NCI-H128 (cell line): ENCODE measurements at regions not wholly inside any gene's neighbourhood (a gene's known extent, or its start where the extent isn't known, plus 50 kb on each side); places are given as distances from the start of the nearest gene placed in this dataset.

Source experiments
- DNase-seq: peaks from one replicate; lab custom pipeline; 2025; ENCODE audit not compliant: unreplicated experiment; lab: John Stamatoyannopoulos, UW

DNA sequence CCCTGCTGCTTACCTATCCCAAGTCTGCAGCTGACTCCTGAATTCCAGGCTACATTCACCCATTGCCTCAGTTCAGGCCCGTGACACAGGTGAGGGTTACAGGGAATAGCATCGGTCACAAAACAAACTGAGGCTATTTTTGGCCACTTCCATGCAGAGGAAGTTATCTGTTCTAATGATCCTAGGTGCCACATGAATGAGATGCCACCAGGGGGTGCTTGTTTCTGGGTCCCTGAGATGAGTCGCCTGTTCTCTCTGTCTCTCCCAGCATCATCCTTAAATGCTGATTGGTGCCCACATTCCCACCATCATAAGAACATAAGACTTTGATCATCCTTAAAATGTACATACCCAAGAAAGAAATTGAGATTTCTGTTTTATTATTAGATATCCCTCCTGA is 119.0 kb upstream of the CELF4 start:
- DNase-seq = no peak

DNA sequence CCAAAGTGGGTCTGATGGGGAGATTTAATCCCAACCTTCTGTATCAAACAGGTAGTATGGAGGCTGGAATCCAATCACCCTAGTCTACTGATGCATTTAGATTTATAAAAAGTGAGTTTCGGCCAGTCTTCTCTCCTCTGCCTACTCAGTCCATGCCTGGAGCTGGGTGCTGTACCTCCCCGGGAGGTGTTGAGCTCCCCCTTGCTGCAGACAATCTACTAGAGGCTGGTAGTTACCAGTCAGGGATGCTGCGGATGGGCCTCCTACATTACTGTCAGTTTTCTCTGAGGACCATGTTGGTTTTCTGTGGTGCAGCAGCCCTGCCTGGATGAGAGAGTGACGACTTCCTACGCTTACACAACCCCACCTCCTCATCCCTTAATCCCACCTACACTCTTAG is 118.6 kb upstream of the CELF4 start:
- no peak for DNase-seq

DNA sequence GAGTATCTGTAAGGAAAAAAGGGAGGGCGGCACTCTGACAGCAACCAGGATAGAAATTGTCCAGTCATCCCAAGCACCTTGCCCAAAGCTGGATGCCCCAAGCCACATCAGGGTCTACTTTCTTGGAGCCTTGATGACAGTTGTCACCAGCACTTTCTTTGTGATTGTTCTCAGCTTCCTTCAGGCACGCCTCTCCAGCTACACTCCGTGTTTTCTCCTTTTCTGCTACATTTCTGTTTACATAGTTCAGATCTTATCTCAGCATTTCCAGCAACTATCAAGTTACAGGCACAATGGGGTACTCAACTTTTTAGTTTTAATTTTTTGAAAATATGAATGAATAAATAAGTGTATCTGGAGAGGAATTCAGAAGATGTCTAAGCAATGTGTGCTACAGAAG is 115.3 kb upstream of the CELF4 start:
- DNase-seq = no peak

DNA sequence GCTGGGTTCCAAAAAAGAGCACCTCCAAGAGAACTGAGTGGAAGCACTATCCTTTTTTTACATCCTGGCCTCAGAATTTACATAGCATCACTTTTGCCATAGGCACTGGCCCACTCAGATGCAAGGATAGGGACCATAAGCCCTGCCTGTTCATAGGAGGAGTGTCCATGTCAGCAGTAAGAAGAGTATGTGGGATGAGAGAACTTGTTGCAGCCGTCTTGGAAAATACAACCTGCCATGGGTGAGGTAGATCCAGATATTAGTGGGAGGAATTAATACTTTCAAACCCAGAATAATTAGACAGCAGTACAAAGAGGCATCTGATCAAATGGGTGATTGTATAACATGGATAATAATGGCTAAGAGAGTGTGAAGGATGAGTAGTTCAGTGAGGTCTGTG is 110.7 kb upstream of the CELF4 start:
- no peak for DNase-seq

DNA sequence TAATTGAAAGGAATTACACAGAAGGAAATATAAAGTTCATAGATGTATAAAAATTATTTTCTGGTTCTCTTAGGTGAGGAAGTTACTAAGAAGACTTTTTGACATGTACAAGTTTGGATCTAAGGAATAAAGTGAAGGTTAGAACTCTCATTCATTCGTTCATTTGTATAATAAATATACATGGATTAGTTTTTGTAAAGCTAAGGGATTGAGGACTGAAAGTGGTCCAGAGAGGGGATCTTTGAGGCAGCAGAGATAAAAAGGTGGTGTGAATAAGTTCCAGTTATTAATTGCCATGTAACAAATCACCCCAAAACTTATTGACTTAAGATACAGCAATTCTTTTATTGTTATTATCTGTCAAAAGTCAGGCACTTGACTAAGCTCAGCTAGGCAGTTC is 110.1 kb upstream of the CELF4 start:
- no peak for DNase-seq

DNA sequence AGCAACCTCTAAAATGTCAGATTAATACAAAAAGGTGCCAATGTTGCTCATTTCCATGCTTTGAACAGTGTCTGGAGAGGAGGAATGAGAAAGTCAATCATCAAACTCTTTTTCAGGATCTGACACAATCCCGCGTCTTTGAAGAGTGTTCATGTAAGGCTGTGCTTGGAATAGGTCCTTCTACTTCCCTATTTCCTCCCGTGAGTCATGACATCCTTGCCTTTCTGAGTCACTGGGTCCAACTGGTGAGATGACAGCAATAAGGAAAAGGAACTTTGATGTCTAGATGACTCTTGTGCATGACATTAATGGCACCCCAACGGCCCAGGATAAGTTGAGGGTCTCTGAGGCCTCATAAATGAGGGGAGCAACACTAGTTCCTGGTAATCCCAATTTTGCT is 109.0 kb upstream of the CELF4 start:
- no peak for DNase-seq

DNA sequence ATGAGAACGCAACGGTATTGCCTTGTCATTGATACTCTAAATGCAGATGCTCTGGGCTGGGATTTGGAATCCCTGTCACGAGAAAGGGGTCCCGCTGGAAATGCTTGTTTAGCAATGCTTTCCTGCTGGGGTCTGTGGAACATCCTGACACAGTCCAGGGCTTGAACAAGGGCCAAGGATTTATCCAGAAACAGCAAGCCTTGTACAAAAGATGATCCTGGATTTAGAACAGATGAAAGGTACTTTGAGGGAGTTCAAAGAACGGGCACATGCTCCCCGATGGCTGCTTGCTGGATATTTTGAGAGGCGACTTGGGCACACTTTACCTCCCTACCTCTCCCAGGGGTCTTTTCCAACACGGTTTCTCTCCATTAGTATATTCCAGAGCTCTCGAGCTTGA is 108.1 kb upstream of the CELF4 start:
- DNase-seq = no peak

DNA sequence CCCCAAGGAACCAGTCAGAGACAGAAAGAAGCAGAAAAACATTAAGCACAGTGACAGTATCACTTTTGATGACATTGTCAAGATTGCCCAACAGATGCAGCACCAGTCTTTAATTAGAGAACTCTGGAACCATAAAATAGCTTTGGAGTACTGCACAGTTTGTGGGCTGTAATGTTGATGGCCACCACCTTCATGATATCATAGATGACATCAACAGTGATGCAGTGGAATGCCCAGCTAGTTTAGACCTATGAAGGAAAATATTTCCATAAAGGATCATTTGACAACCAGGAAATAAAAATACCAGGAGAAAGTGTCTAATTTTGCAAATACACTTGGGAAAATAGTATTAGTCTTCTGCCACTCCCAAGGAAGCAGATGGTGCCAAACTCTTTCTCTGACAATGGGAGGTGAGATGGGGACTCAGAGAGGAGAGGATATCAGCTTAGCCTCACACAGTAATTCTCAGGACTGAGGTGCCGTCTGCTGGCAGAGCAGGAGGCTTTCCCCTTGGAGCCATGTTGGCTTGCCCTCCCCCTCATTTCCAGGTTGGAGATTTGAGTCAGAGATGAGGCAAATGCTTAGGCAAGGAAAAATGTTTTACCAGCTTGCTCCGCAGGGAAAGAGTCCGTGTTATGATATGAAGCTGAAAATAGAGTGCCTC is 107.5 kb upstream of the CELF4 start:
- no peak for DNase-seq

DNA sequence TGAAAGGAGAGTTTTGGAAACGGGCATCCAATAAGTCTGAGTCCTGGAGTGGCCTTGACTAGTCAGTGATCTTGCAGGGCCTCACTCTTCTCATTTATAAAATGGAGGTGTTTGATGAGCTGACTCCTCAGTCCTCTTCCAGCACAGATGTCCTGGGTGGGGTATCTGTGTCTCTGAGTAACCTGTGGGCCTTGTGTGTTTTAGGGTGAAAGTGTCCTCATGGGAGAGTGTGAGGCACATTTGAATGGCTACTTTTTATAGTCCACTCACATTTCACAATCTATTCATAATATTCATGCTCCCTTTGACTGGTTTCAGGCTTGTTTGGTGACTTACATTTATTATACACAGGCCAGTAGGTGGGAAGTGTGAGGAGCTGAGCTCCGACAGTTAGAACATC is 106.4 kb upstream of the CELF4 start:
- DNase-seq = no peak

DNA sequence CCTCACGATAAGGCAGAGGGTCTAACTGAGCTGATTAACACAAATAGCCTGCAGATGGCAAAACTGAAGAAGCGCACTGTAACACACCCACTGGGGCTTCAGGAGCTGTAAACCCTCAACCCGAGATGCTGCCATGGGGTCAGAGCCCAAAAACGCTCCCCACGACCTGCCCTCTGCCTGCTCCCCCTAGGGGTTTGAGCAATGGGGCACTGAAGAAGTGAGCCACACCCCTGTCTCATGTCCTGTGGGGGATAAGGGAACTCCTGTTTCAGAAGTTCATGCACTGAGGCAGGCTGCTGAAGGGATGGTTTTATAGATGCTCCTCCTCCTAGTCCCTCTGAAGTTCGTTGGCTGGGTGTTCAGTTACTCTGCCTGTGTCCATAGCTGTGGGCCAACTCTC is 105.9 kb upstream of the CELF4 start:
- DNase-seq = no peak

DNA sequence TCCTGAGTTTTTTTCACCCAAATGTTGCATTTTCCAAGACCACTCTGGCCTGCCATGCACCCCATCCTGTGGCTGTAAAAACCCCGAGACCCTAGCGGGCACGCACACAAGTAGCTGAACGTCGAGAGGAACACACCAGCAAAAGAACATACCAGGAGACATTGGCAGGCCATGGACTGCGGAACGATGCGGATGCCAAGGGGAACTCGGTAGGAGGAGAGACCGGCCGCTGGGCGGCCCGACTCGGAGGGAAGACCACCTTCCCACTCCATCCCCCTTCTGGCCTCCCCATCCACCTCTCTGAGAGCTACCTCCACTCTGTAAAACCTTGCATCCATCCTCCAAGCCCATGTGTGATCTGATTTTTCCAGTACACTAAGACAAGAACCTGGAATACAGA is 105.5 kb upstream of the CELF4 start:
- DNase-seq = no peak

DNA sequence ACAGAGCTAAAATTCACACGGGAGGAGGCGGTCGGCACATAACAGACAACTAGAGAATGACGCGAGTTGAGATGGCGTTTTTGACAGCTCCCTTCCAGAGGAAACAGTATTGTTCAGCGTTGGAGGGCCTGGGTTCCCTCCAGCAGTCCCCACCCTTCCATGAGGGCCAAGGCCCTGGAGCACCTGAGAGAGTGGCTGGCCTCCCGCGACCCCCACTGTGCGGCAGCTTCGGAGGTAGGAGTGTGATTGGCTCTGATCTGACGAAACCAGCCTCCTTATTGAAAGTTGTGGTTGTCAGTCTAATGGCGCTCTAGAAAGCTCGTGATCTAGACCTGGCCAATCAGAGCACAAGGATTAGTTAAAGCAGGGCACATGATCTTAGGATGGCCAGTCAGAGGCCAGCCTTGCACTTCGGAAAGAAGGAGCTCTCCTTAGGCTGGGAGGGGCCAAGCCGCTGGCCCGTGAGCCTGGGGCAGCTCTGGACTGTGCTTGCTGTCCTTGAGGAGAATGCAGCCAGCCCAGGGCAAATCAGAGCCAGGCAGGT is 104.5 kb upstream of the CELF4 start:
- DNase-seq = no peak

DNA sequence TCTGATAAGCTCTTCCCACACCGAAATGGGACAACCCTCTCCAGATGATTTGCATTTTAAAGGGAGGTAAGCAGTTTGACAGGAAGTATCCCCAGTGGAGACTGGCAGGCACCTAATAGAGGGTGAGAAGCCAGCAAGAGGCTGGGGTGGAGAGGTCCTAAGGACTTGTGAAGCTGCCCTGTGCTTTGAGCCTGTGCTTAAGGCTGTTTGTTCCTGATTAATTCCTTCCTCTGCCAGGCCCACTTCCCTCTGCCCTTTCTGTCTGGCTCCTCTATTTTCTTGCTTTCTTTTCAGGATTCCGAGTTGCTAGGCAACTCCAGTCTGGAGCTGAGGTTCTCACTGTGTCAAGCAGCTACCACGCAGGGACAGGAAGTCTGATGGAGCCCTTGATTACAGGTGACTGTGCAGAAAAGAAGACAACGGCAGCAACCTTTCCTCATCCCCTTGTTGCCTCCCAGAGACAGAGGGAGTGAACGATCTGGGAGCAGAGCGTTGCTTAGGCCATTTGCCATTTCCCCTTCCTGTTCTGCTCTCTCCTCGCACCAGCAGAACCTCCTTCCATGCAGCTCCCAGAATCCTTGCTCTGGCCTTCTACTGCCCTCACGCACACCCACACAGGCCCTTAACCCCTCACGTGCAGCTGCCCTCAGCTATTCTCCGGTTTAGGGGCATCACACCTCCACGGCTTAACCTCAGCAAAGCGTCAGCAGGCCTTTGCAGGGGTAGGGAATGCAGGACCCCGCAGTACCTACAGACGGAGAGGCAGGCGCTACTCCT is 103.6 kb upstream of the CELF4 start:
- DNase-seq = no peak

DNA sequence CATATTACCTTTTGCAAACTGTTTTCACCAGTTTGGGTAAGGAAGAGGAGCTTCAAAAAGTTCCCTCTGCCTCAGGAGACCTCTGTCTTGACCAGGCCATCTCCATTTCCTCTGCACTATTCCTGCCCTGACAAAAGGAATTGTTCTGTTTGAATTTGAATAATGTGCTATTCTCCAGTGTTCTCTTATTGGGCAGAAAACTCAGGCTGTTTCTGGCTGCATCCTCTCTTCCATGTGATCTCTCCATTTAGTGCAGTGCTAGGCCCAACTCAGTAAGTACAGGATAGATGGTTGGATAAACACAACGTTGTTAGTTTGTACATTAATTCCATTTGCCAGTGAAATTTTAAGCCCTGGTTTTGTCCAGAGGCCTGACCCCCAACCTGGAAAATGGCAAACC is 102.2 kb upstream of the CELF4 start:
- DNase-seq = no peak

DNA sequence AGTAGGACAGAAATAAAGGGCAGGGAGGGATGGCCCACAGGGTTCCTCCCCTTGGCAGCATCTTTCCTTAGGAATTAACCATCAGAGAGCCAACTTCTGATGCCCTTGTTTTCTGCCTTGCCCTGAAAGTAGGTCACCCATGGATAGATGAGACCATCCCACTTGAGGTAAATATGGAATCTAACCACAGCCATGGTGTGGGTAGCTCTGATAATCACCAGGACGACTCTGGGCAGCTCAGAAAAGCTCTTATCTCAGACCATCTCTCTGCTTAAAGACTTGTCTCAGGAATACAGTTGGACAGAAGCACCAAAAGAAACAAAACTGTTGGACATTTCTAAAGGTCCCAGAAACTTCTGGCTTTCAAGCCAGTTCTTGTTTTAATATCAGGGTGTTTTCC is 101.4 kb upstream of the CELF4 start:
- no peak for DNase-seq

DNA sequence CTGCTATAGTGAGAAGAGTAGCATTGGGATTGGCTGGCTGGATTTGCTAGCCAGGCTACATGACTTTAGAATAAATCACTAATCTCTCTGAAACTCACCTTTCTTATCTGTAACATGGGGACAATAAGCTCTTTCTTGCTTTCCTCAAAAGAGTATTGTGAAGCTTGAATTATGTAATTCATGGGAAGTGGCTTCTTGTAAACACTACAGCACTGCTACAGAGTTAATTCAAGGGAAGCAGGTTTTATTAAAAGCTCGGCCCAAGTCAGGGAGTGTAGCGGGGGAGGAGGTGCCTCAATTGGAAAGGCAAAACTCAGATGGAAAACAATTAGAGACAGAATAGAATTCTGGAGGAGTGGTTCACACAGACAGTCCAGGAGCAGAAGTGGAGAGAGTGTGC is 100.9 kb upstream of the CELF4 start:
- DNase-seq = no peak

DNA sequence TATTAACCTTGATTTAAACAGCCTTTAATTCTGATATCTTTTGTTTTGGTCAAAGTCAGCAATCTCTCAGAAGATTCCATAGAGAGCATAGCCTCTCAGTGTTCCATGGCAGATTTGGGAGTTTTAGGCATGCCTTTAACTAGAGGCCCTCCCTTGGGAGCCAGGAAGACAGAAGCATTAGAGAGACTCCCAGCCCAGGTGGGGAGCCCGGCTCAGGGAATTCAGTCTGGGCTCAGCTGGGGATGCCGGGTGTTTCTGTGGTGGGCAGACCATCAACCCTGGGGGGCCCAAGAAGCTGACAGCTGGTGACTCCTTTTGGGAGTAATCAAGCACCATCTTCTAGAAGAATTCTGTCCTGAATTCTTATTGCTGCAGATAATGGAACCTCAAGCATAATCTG is 99.7 kb upstream of the CELF4 start:
- DNase-seq = no peak

DNA sequence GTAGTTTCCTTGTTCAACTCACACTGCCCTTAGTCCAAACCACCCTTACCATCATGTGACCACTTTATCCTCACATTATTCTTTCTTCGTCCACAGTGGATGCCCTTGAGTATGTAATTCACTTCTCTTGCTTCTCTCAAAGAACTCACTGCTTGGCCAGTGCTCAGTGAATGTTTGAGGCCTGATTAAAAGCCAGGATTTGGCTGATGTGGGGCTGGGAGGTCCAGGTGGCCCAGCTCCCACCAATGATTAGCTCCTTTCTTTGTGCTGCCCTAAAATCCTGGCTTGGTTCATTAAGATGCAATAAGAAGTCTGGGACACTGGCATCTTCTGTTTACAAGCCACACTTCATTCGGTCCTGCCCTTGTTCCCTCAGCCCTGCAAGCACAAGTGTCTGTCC is 97.8 kb upstream of the CELF4 start:
- DNase-seq = no peak

DNA sequence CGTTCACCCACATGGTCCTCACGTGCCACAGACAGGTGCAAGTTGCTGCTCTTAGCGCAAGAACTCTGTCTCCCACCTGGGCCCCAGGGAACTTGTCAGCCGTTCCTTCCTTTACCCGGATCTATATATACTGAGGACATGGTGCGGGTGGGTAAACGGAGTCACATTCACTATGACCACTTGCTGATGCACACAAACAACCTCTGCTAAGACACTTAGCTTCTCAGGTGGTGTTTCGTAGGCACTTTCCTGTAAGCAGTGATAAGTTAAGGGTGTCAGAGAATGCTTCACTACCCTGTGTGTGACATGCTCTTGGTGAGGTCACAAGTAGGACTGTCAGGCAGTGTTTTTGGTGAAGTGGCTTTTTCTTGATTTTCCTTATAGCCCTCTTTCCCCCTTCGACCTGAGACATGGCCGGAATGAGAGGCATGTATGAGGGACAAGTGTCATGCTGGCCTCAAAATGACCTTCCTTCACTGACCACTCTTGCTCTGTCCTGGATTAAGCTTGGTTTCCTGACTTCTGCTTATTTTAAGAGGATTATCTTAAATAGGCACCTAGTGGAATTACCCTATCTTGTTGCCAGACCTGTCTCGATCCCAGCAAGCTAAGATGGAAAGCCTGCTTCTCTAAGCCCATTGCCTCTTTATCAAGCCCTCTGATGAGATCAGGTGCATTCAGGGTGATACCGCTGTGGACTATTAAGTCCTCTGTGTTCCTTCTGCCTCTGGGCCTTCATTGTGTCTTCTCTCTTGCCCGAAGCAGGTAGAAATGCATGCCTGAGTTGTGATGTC is 97.1 kb upstream of the CELF4 start:
- no peak for DNase-seq

DNA sequence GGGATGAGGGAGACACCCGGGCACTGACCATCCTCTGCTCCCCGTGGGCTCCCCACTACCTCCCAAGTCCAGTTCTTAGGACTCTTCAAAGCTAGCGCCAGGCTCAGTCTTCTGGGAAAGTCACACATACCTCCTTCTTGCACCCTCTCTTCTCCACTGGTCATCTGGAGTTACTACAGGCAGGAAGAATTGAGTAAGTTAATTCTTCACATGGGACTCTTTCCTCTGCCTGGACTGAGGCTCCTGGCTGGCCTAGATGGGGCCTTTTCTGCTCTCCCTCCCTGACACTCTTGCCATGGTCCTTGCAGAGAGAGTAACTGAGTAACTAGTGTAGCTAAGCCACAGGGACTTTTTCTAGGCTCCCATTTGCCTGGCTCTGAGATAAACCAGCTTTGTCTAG is 96.5 kb upstream of the CELF4 start:
- no peak for DNase-seq

DNA sequence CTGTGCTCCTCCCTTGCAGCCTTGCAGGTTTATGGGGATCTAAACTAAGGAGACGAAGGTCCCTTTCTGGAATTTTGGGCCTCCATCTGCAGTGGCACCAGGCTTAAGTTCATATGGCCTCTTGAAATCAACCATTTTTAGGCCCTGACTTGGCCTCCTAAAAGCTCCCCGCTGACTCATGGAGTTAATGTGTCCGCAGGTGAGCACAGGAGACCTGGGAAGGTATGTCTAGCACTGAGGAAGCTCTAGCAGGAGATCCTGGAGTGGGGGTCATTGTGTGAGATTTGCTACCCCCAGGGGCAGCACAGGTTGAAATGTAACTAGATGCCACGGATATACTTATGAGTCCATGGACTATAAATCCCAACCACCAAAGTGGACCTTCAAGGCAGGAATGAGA is 95.9 kb upstream of the CELF4 start:
- no peak for DNase-seq

DNA sequence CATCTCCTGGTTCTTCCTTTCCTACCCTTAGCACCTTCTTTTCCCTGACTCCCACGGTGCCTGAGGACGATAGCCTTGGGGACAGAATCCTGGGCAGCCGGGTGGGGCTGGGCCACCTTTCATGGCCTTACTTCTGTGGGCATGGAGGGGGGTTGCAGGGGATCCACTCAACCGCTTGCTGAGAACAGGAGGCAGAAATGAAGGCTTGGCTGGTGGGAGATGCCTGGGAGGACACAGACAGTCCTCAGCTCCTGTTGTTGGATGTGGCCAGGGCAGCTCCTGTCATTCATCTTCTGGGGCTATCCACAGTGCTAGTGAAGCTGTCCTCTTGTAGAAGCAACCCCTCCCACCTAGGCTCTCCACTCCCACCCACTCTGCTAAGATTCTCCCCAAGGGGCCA is 95.5 kb upstream of the CELF4 start:
- DNase-seq = no peak
